GM23338 (cell line): ENCODE measurements at regions not wholly inside any gene's neighbourhood (a gene's known extent, or its start where the extent isn't known, plus 50 kb on each side); places are given as distances from the start of the nearest gene placed in this dataset.

Source experiments
- CREB1 ChIP-seq: fragments of 250-450 bp; sonication (Bioruptor Pico); IDR thresholded peaks from 2 replicates; pipeline ENCODE4 v1.5.0; 2020; ENCODE audit warnings: low read depth, mild to moderate bottlenecking, moderate library complexity
- CTCF ChIP-seq, 2 experiments: fragments of 200-600 bp in 1 of 2; sonication (generic) in 1 of 2; conservative IDR thresholded peaks; 2 replicates each; pipeline versions ENCODE4 v1.5.1 to v1.6.1; 2016 to 2017; ENCODE audit warnings: antibody characterized with exemption in 2 of 2, low read depth in 2 of 2, mild to moderate bottlenecking in 2 of 2, moderate library complexity in 1 of 2
- ETS1 ChIP-seq: IDR thresholded peaks from 2 replicates; pipeline ENCODE4 v1.6.1; 2016; ENCODE audit warnings: antibody characterized with exemption
- EZH2 ChIP-seq: fragments of 200-600 bp; sonication (generic); IDR thresholded peaks from one replicate; pipeline ENCODE4 v1.8.0; 2017; ENCODE audit warnings: antibody characterized with exemption, mild to moderate bottlenecking, low read depth; ENCODE audit not compliant: unreplicated experiment
- EZH2phosphoT487 ChIP-seq: fragments of 200-600 bp; sonication (generic); IDR thresholded peaks from one replicate; pipeline ENCODE4 v1.8.1; 2018; ENCODE audit warnings: antibody characterized with exemption; ENCODE audit not compliant: unreplicated experiment
- JUNB ChIP-seq: IDR thresholded peaks from one replicate; pipeline ENCODE4 v1.6.1; 2016; ENCODE audit warnings: antibody characterized with exemption; ENCODE audit not compliant: unreplicated experiment
- POLR2AphosphoS5 ChIP-seq: IDR thresholded peaks from 2 replicates; pipeline ENCODE4 v1.6.1; 2016; ENCODE audit warnings: antibody characterized with exemption, low read depth
- ZNF331 ChIP-seq: fragments of 250-450 bp; sonication (Bioruptor Pico); IDR thresholded peaks from 2 replicates; pipeline ENCODE4 v1.5.0; 2020; ENCODE audit warnings: low read depth, mild to moderate bottlenecking, moderate library complexity
- TF ChIP-seq, protein P1 (sequence below): IDR thresholded peaks from one replicate; pipeline ENCODE4 v1.6.1; 2018; ENCODE audit warnings: antibody characterized with exemption; ENCODE audit not compliant: unreplicated experiment

DNA sequence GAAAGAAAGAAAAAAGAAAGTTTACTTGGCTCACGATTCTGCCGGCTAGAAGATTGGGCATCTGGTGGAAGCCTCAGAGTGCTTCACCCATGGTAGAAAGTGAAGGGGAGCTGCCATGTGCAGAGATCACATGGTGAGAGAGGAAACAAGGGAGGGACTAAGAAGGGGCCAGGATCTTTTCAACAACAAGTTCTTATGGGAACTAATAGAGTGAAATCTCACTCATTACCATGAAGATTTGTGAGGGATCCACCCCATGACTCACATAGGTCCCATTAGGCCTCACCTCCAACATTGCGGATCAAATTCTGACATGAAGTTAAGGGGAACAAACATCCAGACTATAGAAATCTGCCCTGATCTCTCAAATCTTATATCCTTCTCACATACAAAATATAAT lies 61.3 kb upstream of the UGT8 start:
- TF ChIP-seq CTCF (conservative IDR thresholded peaks at IDR 0.05; ENCODE audit: low read depth in 2 of 2) = no peak
- no peak for TF ChIP-seq POLR2AphosphoS5
- TF ChIP-seq, protein P1, sequence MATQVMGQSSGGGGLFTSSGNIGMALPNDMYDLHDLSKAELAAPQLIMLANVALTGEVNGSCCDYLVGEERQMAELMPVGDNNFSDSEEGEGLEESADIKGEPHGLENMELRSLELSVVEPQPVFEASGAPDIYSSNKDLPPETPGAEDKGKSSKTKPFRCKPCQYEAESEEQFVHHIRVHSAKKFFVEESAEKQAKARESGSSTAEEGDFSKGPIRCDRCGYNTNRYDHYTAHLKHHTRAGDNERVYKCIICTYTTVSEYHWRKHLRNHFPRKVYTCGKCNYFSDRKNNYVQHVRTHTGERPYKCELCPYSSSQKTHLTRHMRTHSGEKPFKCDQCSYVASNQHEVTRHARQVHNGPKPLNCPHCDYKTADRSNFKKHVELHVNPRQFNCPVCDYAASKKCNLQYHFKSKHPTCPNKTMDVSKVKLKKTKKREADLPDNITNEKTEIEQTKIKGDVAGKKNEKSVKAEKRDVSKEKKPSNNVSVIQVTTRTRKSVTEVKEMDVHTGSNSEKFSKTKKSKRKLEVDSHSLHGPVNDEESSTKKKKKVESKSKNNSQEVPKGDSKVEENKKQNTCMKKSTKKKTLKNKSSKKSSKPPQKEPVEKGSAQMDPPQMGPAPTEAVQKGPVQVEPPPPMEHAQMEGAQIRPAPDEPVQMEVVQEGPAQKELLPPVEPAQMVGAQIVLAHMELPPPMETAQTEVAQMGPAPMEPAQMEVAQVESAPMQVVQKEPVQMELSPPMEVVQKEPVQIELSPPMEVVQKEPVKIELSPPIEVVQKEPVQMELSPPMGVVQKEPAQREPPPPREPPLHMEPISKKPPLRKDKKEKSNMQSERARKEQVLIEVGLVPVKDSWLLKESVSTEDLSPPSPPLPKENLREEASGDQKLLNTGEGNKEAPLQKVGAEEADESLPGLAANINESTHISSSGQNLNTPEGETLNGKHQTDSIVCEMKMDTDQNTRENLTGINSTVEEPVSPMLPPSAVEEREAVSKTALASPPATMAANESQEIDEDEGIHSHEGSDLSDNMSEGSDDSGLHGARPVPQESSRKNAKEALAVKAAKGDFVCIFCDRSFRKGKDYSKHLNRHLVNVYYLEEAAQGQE = no peak
- no peak for TF ChIP-seq EZH2
- no peak for TF ChIP-seq EZH2phosphoT487
- no peak for TF ChIP-seq JUNB
- TF ChIP-seq CREB1 (CRISPR knock-in tag) = no peak
- TF ChIP-seq ZNF331 (CRISPR knock-in tag) = no peak
- TF ChIP-seq ETS1 = no peak
